GM23338 (cell line): ENCODE measurements at regions not wholly inside any gene's neighbourhood (a gene's known extent, or its start where the extent isn't known, plus 50 kb on each side); places are given as distances from the start of the nearest gene placed in this dataset.

Source experiments
- ATAC-seq: fragments of 200-7000 bp; cut with Tn5 transposase; 3 replicates; pipeline ENCODE4 v1.9.1; 2020
- DNase-seq: peaks from one replicate; pipeline ENCODE4 v3.0.0-alpha.2; 2015; ENCODE audit warnings: low spot score
- H2AFZ ChIP-seq: fragments of 200-600 bp; sonication (generic); 2 replicates; pipeline ENCODE4 v1.8.0; 2016; ENCODE audit warnings: antibody characterized with exemption, mild to moderate bottlenecking, moderate library complexity
- H3F3A ChIP-seq: fragments of 200-600 bp; sonication (generic); replicated peaks from 2 replicates; pipeline ENCODE4 v1.8.0; 2017; ENCODE audit warnings: antibody characterized with exemption, mixed run types, low read depth
- H3K27ac ChIP-seq: fragments of 200-600 bp; sonication (generic); 2 replicates; pipeline ENCODE4 v1.6.1; 2016; ENCODE audit warnings: low read depth
- H3K27me3 ChIP-seq: fragments of 200-600 bp; sonication (generic); 2 replicates; pipeline ENCODE4 v1.8.0; 2016; ENCODE audit warnings: mild to moderate bottlenecking, mixed run types, moderate library complexity; ENCODE audit not compliant: insufficient read depth
- H3K36me3 ChIP-seq: fragments of 200-600 bp; sonication (generic); 2 replicates; pipeline ENCODE4 v1.8.0; 2016; ENCODE audit warnings: mild to moderate bottlenecking; ENCODE audit not compliant: insufficient read depth
- H3K4me1 ChIP-seq: fragments of 200-600 bp; sonication (generic); 2 replicates; pipeline ENCODE4 v1.8.0; 2016; ENCODE audit warnings: mild to moderate bottlenecking, moderate library complexity; ENCODE audit not compliant: insufficient read depth
- H3K4me2 ChIP-seq: fragments of 200-600 bp; sonication (generic); 2 replicates; pipeline ENCODE4 v1.7.1; 2017; ENCODE audit warnings: mixed run types
- H3K4me3 ChIP-seq: fragments of 200-600 bp; sonication (generic); 2 replicates; pipeline ENCODE4 v1.6.1; 2016; ENCODE audit warnings: mixed run types
- H3K79me2 ChIP-seq: fragments of 200-600 bp; sonication (generic); replicated peaks from 2 replicates; pipeline ENCODE4 v1.8.0; 2017; ENCODE audit warnings: mild to moderate bottlenecking; ENCODE audit not compliant: insufficient read depth
- H3K9me2 ChIP-seq: fragments of 200-600 bp; sonication (generic); 2 replicates; pipeline ENCODE4 v1.8.0; 2017; ENCODE audit not compliant: insufficient read depth
- H4K20me1 ChIP-seq: fragments of 200-600 bp; sonication (generic); replicated peaks from 2 replicates; pipeline ENCODE4 v1.8.0; 2017; ENCODE audit warnings: mild to moderate bottlenecking; ENCODE audit not compliant: insufficient read depth
- H3K27ac Mint-ChIP-seq: 2 replicates; pipeline ENCODE4 v1.8.0; 2020; ENCODE audit warnings: inconsistent platforms, mild to moderate bottlenecking, moderate library complexity, mixed read lengths
- H3K27me3 Mint-ChIP-seq: 3 replicates; pipeline ENCODE4 v1.8.0; 2022; ENCODE audit warnings: low read depth, mild to moderate bottlenecking, moderate library complexity, mixed read lengths, inconsistent platforms; ENCODE audit not compliant: insufficient read depth, poor library complexity
- H3K36me3 Mint-ChIP-seq: 3 replicates; pipeline ENCODE4 v1.8.0; 2021; ENCODE audit warnings: low read depth, mild to moderate bottlenecking, inconsistent platforms, moderate library complexity, mixed read lengths
- H3K4me1 Mint-ChIP-seq: 3 replicates; pipeline ENCODE4 v1.8.0; 2020; ENCODE audit warnings: mild to moderate bottlenecking, inconsistent platforms, mixed read lengths
- H3K4me3 Mint-ChIP-seq: 3 replicates; pipeline ENCODE4 v1.8.0; 2021; ENCODE audit warnings: moderate library complexity, mild to moderate bottlenecking, inconsistent platforms, mixed read lengths
- H3K9me3 Mint-ChIP-seq: 3 replicates; pipeline ENCODE4 v1.8.0; 2020; ENCODE audit warnings: moderate library complexity, mild to moderate bottlenecking, inconsistent platforms, mixed read lengths
- CREB1 ChIP-seq: fragments of 250-450 bp; sonication (Bioruptor Pico); IDR thresholded peaks from 2 replicates; pipeline ENCODE4 v1.5.0; 2020; ENCODE audit warnings: low read depth, mild to moderate bottlenecking, moderate library complexity
- EZH2 ChIP-seq: fragments of 200-600 bp; sonication (generic); IDR thresholded peaks from one replicate; pipeline ENCODE4 v1.8.0; 2017; ENCODE audit warnings: antibody characterized with exemption, mild to moderate bottlenecking, low read depth; ENCODE audit not compliant: unreplicated experiment
- EZH2phosphoT487 ChIP-seq: fragments of 200-600 bp; sonication (generic); IDR thresholded peaks from one replicate; pipeline ENCODE4 v1.8.1; 2018; ENCODE audit warnings: antibody characterized with exemption; ENCODE audit not compliant: unreplicated experiment
- JUNB ChIP-seq: IDR thresholded peaks from one replicate; pipeline ENCODE4 v1.6.1; 2016; ENCODE audit warnings: antibody characterized with exemption; ENCODE audit not compliant: unreplicated experiment
- NANOG ChIP-seq: IDR thresholded peaks from 2 replicates; pipeline ENCODE4 v1.6.1; 2016; ENCODE audit warnings: antibody characterized with exemption, borderline replicate concordance
- POLR2AphosphoS5 ChIP-seq: IDR thresholded peaks from 2 replicates; pipeline ENCODE4 v1.6.1; 2016; ENCODE audit warnings: antibody characterized with exemption, low read depth
- STAT1 ChIP-seq: IDR thresholded peaks from one replicate; pipeline ENCODE4 v1.6.1; 2016; ENCODE audit warnings: antibody characterized with exemption; ENCODE audit not compliant: unreplicated experiment
- ZNF114 ChIP-seq: fragments of 250-450 bp; sonication (Bioruptor Pico); IDR thresholded peaks from 2 replicates; pipeline ENCODE4 v1.5.0; 2020; ENCODE audit warnings: mild to moderate bottlenecking, moderate library complexity
- ZNF331 ChIP-seq: fragments of 250-450 bp; sonication (Bioruptor Pico); IDR thresholded peaks from 2 replicates; pipeline ENCODE4 v1.5.0; 2020; ENCODE audit warnings: low read depth, mild to moderate bottlenecking, moderate library complexity
- TF ChIP-seq, protein P1 (sequence below), 2 experiments: fragments of 200-600 bp in 1 of 2; sonication (generic) in 1 of 2; conservative IDR thresholded peaks; 2 replicates each; pipeline versions ENCODE4 v1.5.1 to v1.6.1; 2016 to 2017; ENCODE audit warnings: antibody characterized with exemption in 2 of 2, low read depth in 2 of 2, mild to moderate bottlenecking in 2 of 2, moderate library complexity in 1 of 2
- TF ChIP-seq, protein P2 (sequence below): fragments of 250-450 bp; sonication (Bioruptor Pico); IDR thresholded peaks from 2 replicates; pipeline ENCODE4 v1.5.0; 2020; ENCODE audit warnings: mild to moderate bottlenecking, moderate library complexity
- TF ChIP-seq, protein P3 (sequence below): IDR thresholded peaks from 2 replicates; pipeline ENCODE4 v1.6.1; 2016; ENCODE audit warnings: antibody characterized with exemption
- TF ChIP-seq, protein P4 (sequence below): IDR thresholded peaks from one replicate; pipeline ENCODE4 v1.6.1; 2018; ENCODE audit warnings: antibody characterized with exemption; ENCODE audit not compliant: unreplicated experiment

DNA sequence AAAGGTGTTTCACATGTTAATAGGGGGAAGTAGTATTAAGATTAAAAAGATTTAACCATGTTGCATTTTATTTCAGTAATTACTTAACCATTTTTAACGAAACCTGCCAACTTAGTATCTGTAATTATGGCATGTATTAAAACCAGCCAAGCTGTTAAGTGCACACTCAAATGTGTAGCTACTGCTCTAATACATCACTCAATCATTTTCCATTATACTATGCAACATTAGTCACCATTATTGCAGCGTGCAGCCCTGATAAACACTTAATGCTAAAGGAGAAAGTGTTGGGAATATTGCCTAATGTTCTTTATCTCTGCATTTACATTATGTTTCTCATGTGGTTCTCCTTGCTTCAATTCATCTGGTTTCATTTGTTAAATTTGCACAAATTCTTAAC is 745.9 kb upstream of the FAM98A start:
- no peak overlapping the region for H3K27ac ChIP-seq
- Mint-ChIP-seq H3K4me1 (no peaks in the 10 kb centered on the region), H3K27ac (no peak overlapping the region), H3K27me3 (no peaks in the 10 kb centered on the region), H3K4me3 (no peak overlapping the region), H3K36me3 (no peaks in the 10 kb centered on the region), H3K9me3 (no peaks in the 10 kb centered on the region)
- H3K4me2 ChIP-seq, result no peak overlapping the region
- no peaks in the 10 kb centered on the region for H4K20me1 ChIP-seq
- no peaks in the 10 kb centered on the region for H3K27me3 ChIP-seq
- ATAC-seq (no peak), DNase-seq (no peak)
- H3F3A ChIP-seq, result no peaks in the 10 kb centered on the region
- no peak overlapping the region for H2AFZ ChIP-seq
- TF ChIP-seq, protein P1, sequence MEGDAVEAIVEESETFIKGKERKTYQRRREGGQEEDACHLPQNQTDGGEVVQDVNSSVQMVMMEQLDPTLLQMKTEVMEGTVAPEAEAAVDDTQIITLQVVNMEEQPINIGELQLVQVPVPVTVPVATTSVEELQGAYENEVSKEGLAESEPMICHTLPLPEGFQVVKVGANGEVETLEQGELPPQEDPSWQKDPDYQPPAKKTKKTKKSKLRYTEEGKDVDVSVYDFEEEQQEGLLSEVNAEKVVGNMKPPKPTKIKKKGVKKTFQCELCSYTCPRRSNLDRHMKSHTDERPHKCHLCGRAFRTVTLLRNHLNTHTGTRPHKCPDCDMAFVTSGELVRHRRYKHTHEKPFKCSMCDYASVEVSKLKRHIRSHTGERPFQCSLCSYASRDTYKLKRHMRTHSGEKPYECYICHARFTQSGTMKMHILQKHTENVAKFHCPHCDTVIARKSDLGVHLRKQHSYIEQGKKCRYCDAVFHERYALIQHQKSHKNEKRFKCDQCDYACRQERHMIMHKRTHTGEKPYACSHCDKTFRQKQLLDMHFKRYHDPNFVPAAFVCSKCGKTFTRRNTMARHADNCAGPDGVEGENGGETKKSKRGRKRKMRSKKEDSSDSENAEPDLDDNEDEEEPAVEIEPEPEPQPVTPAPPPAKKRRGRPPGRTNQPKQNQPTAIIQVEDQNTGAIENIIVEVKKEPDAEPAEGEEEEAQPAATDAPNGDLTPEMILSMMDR (conservative IDR thresholded peaks at IDR 0.05; ENCODE audit: low read depth in 2 of 2), result no peak
- TF ChIP-seq POLR2AphosphoS5 (no peak), NANOG (no peak), EZH2phosphoT487 (no peak), ZNF114 (no peak), EZH2 (no peak), CREB1 (CRISPR knock-in tag) (no peak), JUNB (no peak), STAT1 (no peak), ZNF331 (CRISPR knock-in tag) (no peak)
- TF ChIP-seq, protein P2, sequence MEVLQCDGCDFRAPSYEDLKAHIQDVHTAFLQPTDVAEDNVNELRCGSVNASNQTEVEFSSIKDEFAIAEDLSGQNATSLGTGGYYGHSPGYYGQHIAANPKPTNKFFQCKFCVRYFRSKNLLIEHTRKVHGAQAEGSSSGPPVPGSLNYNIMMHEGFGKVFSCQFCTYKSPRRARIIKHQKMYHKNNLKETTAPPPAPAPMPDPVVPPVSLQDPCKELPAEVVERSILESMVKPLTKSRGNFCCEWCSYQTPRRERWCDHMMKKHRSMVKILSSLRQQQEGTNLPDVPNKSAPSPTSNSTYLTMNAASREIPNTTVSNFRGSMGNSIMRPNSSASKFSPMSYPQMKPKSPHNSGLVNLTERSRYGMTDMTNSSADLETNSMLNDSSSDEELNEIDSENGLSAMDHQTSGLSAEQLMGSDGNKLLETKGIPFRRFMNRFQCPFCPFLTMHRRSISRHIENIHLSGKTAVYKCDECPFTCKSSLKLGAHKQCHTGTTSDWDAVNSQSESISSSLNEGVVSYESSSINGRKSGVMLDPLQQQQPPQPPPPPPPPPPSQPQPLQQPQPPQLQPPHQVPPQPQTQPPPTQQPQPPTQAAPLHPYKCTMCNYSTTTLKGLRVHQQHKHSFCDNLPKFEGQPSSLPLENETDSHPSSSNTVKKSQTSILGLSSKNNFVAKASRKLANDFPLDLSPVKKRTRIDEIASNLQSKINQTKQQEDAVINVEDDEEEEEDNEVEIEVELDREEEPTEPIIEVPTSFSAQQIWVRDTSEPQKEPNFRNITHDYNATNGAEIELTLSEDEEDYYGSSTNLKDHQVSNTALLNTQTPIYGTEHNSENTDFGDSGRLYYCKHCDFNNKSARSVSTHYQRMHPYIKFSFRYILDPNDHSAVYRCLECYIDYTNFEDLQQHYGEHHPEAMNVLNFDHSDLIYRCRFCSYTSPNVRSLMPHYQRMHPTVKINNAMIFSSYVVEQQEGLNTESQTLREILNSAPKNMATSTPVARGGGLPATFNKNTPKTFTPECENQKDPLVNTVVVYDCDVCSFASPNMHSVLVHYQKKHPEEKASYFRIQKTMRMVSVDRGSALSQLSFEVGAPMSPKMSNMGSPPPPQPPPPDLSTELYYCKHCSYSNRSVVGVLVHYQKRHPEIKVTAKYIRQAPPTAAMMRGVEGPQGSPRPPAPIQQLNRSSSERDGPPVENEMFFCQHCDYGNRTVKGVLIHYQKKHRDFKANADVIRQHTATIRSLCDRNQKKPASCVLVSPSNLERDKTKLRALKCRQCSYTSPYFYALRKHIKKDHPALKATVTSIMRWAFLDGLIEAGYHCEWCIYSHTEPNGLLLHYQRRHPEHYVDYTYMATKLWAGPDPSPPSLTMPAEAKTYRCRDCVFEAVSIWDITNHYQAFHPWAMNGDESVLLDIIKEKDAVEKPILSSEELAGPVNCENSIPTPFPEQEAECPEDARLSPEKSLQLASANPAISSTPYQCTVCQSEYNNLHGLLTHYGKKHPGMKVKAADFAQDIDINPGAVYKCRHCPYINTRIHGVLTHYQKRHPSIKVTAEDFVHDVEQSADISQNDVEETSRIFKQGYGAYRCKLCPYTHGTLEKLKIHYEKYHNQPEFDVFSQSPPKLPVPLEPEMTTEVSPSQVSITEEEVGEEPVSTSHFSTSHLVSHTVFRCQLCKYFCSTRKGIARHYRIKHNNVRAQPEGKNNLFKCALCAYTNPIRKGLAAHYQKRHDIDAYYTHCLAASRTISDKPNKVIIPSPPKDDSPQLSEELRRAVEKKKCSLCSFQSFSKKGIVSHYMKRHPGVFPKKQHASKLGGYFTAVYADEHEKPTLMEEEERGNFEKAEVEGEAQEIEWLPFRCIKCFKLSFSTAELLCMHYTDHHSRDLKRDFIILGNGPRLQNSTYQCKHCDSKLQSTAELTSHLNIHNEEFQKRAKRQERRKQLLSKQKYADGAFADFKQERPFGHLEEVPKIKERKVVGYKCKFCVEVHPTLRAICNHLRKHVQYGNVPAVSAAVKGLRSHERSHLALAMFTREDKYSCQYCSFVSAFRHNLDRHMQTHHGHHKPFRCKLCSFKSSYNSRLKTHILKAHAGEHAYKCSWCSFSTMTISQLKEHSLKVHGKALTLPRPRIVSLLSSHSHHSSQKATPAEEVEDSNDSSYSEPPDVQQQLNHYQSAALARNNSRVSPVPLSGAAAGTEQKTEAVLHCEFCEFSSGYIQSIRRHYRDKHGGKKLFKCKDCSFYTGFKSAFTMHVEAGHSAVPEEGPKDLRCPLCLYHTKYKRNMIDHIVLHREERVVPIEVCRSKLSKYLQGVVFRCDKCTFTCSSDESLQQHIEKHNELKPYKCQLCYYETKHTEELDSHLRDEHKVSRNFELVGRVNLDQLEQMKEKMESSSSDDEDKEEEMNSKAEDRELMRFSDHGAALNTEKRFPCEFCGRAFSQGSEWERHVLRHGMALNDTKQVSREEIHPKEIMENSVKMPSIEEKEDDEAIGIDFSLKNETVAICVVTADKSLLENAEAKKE (CRISPR knock-in tag), result no peak
- TF ChIP-seq, protein P3, sequence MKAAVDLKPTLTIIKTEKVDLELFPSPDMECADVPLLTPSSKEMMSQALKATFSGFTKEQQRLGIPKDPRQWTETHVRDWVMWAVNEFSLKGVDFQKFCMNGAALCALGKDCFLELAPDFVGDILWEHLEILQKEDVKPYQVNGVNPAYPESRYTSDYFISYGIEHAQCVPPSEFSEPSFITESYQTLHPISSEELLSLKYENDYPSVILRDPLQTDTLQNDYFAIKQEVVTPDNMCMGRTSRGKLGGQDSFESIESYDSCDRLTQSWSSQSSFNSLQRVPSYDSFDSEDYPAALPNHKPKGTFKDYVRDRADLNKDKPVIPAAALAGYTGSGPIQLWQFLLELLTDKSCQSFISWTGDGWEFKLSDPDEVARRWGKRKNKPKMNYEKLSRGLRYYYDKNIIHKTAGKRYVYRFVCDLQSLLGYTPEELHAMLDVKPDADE, result no peak
- TF ChIP-seq, protein P4, sequence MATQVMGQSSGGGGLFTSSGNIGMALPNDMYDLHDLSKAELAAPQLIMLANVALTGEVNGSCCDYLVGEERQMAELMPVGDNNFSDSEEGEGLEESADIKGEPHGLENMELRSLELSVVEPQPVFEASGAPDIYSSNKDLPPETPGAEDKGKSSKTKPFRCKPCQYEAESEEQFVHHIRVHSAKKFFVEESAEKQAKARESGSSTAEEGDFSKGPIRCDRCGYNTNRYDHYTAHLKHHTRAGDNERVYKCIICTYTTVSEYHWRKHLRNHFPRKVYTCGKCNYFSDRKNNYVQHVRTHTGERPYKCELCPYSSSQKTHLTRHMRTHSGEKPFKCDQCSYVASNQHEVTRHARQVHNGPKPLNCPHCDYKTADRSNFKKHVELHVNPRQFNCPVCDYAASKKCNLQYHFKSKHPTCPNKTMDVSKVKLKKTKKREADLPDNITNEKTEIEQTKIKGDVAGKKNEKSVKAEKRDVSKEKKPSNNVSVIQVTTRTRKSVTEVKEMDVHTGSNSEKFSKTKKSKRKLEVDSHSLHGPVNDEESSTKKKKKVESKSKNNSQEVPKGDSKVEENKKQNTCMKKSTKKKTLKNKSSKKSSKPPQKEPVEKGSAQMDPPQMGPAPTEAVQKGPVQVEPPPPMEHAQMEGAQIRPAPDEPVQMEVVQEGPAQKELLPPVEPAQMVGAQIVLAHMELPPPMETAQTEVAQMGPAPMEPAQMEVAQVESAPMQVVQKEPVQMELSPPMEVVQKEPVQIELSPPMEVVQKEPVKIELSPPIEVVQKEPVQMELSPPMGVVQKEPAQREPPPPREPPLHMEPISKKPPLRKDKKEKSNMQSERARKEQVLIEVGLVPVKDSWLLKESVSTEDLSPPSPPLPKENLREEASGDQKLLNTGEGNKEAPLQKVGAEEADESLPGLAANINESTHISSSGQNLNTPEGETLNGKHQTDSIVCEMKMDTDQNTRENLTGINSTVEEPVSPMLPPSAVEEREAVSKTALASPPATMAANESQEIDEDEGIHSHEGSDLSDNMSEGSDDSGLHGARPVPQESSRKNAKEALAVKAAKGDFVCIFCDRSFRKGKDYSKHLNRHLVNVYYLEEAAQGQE, result no peak
- no peaks in the 10 kb centered on the region for H3K36me3 ChIP-seq
- no peaks in the 10 kb centered on the region for H3K9me2 ChIP-seq
- H3K4me1 ChIP-seq, result no peaks in the 10 kb centered on the region
- no peaks in the 10 kb centered on the region for H3K79me2 ChIP-seq
- no peak overlapping the region for H3K4me3 ChIP-seq
